H54 (cell line): ENCODE measurements at regions not wholly inside any gene's neighbourhood (a gene's known extent, or its start where the extent isn't known, plus 50 kb on each side); places are given as distances from the start of the nearest gene placed in this dataset.

Experiments used
- DNase-seq: peaks from one replicate; pipeline ENCODE4 v3.0.0; 2011; ENCODE audit warnings: low spot score, mixed read lengths; ENCODE audit not compliant: insufficient read length
- FAIRE-seq: peaks from 3 replicates; lab custom pipeline; 2011; peaks lifted over from hg19 to GRCh38; lab: Jason Lieb, UNC
- POLR2A ChIP-seq: IDR thresholded peaks from 2 replicates; pipeline ENCODE4 v1.6.1; 2011; ENCODE audit warnings: low read depth, mild to moderate bottlenecking, low read length

GRCh38 chr13:79811170-79811569 lies 330.2 kb downstream of the NDFIP2 start:
- TF ChIP-seq POLR2A: no peak
- FAIRE-seq (peak; percentile 62), DNase-seq (no peak)

GRCh38 chr13:79810669-79811068 lies 329.7 kb downstream of the NDFIP2 start:
- TF ChIP-seq POLR2A: no peak
- DNase-seq (peak; percentile 27), FAIRE-seq (peak; percentile 36)

DNA sequence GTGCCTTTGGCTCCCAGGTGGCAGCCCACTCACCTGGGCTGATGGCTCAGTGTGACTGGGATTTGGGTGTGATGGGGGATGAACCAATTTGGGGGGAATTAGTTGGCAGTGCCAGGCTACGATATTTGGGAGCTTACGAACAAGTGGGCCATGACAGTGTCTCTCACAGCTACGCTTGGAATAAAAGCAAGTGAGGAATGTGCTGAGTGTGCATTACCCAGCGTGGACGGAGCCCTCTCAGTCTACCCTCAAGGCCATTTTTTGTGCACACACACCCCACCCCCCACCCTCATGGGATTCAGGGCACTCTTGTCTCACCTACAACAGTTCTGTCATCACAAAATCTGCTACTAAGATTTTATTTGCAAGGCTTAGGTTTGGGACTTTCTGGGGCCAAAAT lies 329.1 kb downstream of the NDFIP2 start:
- FAIRE-seq (no peak), DNase-seq (no peak)
- no peak for TF ChIP-seq POLR2A

DNA sequence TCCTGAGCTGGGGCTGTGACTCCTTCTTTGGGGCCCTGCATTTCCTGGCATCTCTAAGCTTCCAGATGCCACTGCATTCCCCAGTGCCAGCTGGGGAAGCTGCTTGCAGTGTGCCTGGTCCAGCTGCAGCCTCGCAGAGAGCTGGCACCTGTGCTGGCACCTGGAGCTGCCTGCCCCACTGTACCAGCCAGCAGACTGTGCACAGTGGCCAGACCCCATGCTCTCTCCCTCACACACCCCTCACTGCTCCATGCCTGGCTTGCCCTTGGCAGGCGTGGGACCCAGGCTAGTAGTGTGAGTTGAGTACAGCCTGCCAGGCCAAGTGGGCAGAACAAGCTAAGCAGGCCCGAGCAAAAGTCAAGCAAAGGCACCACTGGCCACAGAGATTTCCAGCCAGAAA lies 327.5 kb downstream of the NDFIP2 start:
- TF ChIP-seq POLR2A: no peak
- no peak for DNase-seq
- no peak for FAIRE-seq

GRCh38 chr13:79807554-79807953 lies 326.6 kb downstream of the NDFIP2 start:
- FAIRE-seq (no peak), DNase-seq (no peak)
- TF ChIP-seq POLR2A: no peak

DNA sequence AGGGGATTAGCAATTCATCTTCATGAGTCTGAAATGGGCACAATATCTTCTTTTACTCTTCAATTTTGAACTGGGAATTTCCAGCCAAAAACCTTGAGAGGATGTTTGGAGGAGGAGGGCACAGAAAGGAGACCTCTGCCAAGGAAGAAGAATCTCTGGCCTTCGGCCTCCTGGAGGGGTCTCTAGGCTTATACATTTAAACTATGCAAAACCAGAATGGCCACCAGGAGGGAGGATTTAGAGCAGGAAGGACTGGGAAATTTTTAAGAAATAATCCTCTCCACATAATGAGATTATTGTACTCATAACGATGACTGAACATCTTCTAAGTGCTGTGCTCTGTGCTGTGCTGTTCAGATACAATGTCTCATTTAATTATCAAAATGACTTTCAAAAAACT lies 325.9 kb downstream of the NDFIP2 start:
- DNase-seq (no peak), FAIRE-seq (no peak)
- TF ChIP-seq POLR2A: no peak

- DNase-seq: no peak
- FAIRE-seq: no peak
- TF ChIP-seq POLR2A: no peak
Measured at GRCh38 chr13:79805317-79805716, 324.4 kb downstream of the NDFIP2 start.

DNA sequence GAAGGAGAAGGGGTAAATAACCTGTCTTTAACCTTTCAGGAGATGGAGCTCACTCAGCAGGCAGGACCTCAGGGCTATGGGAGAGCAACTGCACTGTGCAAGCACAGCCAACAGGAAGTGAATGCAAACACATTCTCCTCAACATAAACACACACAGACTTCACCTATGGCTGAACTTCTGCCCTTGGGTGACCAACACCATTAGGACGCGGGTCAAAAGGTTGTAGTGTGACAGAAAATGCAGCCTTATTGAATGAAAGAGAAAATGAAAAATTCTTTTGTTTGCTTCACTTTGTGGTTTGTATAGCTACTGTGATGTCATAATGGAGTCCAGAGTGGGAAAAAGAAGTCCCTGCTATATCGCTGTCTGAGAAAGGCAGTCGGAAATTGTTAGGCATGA lies 323.0 kb downstream of the NDFIP2 start:
- TF ChIP-seq POLR2A: no peak
- DNase-seq (no peak), FAIRE-seq (no peak)

DNA sequence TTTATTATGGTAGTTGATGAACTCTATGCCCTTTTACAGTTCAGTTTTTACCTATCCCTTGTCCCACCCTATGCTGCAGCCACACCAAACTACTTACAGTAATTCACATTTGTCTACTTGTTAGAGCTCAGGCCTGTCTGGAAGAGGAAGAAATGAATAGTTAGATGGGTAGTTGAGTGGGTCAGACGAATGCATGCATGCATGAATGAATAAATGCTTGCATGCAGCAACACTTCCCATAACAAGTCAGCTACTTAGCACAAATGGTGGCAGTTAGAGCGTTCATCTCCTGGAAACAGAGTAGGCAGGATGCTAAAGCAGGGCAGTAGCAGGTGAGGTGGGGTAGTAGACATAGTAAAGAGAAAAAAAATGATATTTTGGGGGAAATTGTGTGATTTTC lies 322.3 kb downstream of the NDFIP2 start:
- FAIRE-seq: no peak
- DNase-seq: no peak
- no peak for TF ChIP-seq POLR2A

- FAIRE-seq (no peak), DNase-seq (no peak)
- TF ChIP-seq POLR2A: no peak
Measured at GRCh38 chr13:79802389-79803085, 321.6 kb downstream of the NDFIP2 start.

- FAIRE-seq (no peak), DNase-seq (no peak)
- TF ChIP-seq POLR2A: no peak
Measured at GRCh38 chr13:79799059-79799867, 318.3 kb downstream of the NDFIP2 start.

GRCh38 chr13:79796136-79796535 lies 315.2 kb downstream of the NDFIP2 start:
- TF ChIP-seq POLR2A: no peak
- FAIRE-seq (no peak), DNase-seq (no peak)

GRCh38 chr13:79794931-79795330 lies 314.0 kb downstream of the NDFIP2 start:
- TF ChIP-seq POLR2A: no peak
- no peak for DNase-seq
- no peak for FAIRE-seq

GRCh38 chr13:79792716-79793115 lies 311.8 kb downstream of the NDFIP2 start:
- FAIRE-seq: no peak
- TF ChIP-seq POLR2A: no peak

More at GRCh38 chr13:79792716-79793115, 311.8 kb downstream of the NDFIP2 start:
- no peak for DNase-seq
